Fibroblast of lung (primary cell): ENCODE measurements at regions not wholly inside any gene's neighbourhood (a gene's known extent, or its start where the extent isn't known, plus 50 kb on each side); places are given as distances from the start of the nearest gene placed in this dataset.

Source experiments
- EZH2 ChIP-seq: IDR thresholded peaks from 2 replicates; pipeline ENCODE4 v1.5.1; 2012; ENCODE audit warnings: low read length, control low read depth, mild to moderate bottlenecking; ENCODE audit errors: missing control alignments
- TF ChIP-seq, protein P1 (sequence below), 2 donors: IDR thresholded peaks in 1 of 2; conservative IDR thresholded peaks in 1 of 2; 1 replicate in 1 of 2; 2 replicates in 1 of 2; pipeline ENCODE4 v1.5.1; 2011 to 2012; ENCODE audit warnings: low read length in 2 of 2, control low read depth in 1 of 2, inconsistent platforms in 1 of 2, low read depth in 1 of 2, mild to moderate bottlenecking in 1 of 2

GRCh38 chr5:85395526-85395925 is 1010.8 kb upstream of the EDIL3 start:
- TF ChIP-seq, protein P1, sequence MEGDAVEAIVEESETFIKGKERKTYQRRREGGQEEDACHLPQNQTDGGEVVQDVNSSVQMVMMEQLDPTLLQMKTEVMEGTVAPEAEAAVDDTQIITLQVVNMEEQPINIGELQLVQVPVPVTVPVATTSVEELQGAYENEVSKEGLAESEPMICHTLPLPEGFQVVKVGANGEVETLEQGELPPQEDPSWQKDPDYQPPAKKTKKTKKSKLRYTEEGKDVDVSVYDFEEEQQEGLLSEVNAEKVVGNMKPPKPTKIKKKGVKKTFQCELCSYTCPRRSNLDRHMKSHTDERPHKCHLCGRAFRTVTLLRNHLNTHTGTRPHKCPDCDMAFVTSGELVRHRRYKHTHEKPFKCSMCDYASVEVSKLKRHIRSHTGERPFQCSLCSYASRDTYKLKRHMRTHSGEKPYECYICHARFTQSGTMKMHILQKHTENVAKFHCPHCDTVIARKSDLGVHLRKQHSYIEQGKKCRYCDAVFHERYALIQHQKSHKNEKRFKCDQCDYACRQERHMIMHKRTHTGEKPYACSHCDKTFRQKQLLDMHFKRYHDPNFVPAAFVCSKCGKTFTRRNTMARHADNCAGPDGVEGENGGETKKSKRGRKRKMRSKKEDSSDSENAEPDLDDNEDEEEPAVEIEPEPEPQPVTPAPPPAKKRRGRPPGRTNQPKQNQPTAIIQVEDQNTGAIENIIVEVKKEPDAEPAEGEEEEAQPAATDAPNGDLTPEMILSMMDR (conservative IDR thresholded peaks at IDR 0.05 in 1 of 2, IDR thresholded peaks at IDR 0.05 in 1 of 2; ENCODE audit: low read depth in 1 of 2, low read length in 2 of 2) = no peak
- TF ChIP-seq EZH2 = no peak
